ENCODE measurements at regions not wholly inside any gene's neighbourhood (a gene's known extent, or its start where the extent isn't known, plus 50 kb on each side); places are given as distances from the start of the nearest gene placed in this dataset.

- H3K36me3 ChIP-seq (ENCODE audit: insufficient read depth, low read length), result no peaks in the 10 kb centered on the region
- no peak overlapping the region for H3K4me2 ChIP-seq (ENCODE audit: insufficient read depth, low read length)
- H3K4me3 ChIP-seq (ENCODE audit: insufficient read depth, low read length), result no peak overlapping the region
- H3K79me2 ChIP-seq (ENCODE audit: insufficient read depth, low read length), result no peaks in the 10 kb centered on the region
- no peaks in the 10 kb centered on the region for H4K20me1 ChIP-seq (ENCODE audit: insufficient read depth, low read length)
- no peaks in the 10 kb centered on the region for H3K27me3 ChIP-seq (ENCODE audit: insufficient read depth, low read length)
- TF ChIP-seq, protein P1, sequence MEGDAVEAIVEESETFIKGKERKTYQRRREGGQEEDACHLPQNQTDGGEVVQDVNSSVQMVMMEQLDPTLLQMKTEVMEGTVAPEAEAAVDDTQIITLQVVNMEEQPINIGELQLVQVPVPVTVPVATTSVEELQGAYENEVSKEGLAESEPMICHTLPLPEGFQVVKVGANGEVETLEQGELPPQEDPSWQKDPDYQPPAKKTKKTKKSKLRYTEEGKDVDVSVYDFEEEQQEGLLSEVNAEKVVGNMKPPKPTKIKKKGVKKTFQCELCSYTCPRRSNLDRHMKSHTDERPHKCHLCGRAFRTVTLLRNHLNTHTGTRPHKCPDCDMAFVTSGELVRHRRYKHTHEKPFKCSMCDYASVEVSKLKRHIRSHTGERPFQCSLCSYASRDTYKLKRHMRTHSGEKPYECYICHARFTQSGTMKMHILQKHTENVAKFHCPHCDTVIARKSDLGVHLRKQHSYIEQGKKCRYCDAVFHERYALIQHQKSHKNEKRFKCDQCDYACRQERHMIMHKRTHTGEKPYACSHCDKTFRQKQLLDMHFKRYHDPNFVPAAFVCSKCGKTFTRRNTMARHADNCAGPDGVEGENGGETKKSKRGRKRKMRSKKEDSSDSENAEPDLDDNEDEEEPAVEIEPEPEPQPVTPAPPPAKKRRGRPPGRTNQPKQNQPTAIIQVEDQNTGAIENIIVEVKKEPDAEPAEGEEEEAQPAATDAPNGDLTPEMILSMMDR (IDR thresholded peaks at IDR 0.05; ENCODE audit: extremely low read depth, low read depth, low read length), result no peak
- DNase-seq (ENCODE audit: insufficient read length, low spot score, missing footprints), result no peak
- H3K27ac ChIP-seq (ENCODE audit: low read depth, low read length), result no peak overlapping the region
- H2AFZ ChIP-seq (ENCODE audit: low read length), result no peak overlapping the region
- H3K9me3 ChIP-seq (ENCODE audit: low read depth, low read length), result no peaks in the 10 kb centered on the region
- peaks cover 6% of the 10 kb centered on the region for H3K4me1 ChIP-seq (ENCODE audit: insufficient read depth, low read length)
Measured at GRCh38 chr2:42875880-42876279, 83.5 kb upstream of the HAAO start.

DNA sequence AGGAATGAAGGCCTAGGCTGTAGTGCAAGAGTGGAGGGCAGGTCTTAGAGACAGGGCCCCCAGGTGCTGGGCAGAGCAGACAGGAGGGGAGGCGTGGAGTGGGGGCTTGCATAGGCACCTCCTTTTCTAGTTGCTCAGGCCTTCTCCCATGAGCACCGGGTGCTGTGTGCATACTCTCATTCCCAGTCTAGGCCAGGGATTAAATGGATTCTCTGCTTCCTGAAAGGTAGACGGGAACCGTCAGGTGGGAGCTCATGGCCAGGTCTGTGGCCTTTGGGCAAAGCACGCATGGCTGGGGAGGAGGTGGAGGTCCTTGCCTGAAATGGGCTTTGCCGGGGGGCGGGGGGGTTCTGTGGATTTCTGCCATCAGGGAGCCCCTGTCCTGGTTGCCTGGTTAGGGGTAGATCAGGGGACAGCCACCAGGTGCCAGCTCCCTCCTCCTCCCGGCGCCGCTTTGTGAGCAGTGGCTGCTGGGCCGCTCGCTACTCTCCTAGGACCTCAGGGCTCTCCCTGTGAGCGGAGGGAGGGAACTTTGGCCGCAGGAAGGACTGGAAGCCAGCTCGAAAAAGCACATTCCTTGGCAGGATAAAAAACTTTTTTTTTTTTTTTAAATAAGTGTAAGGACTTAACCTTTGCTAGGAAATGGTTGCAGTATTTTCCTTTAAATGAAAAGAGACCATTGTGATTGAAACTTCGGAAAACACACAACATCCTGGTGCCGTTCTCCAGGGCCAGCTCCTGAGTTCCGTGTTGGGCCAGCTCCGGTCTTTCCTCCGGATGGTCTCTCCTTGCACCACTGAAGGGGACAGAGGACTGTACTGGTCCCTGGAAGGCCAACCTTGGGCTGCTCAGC is 82.8 kb upstream of the HAAO start:
- Histone ChIP-seq H3K36me3 (ENCODE audit: insufficient read depth, low read length) (no peaks in the 10 kb centered on the region), H4K20me1 (ENCODE audit: insufficient read depth, low read length) (no peaks in the 10 kb centered on the region), H3K4me2 (ENCODE audit: insufficient read depth, low read length) (no peak overlapping the region), H3K79me2 (ENCODE audit: insufficient read depth, low read length) (no peaks in the 10 kb centered on the region), H3K27ac (ENCODE audit: low read depth, low read length) (no peak overlapping the region), H3K27me3 (ENCODE audit: insufficient read depth, low read length) (no peaks in the 10 kb centered on the region), H3K4me3 (ENCODE audit: insufficient read depth, low read length) (no peak overlapping the region), H3K9me3 (ENCODE audit: low read depth, low read length) (no peaks in the 10 kb centered on the region), H2AFZ (ENCODE audit: low read length) (peak overlapping the region; percentile 29), H3K4me1 (ENCODE audit: insufficient read depth, low read length) (peaks cover 6% of the 10 kb centered on the region)
- no peak for DNase-seq (ENCODE audit: insufficient read length, low spot score, missing footprints)
- TF ChIP-seq, protein P1 (IDR thresholded peaks at IDR 0.05; ENCODE audit: extremely low read depth, low read depth, low read length), result no peak

GRCh38 chr2:42872721-42873120 is 80.3 kb upstream of the HAAO start:
- Histone ChIP-seq H3K79me2 (ENCODE audit: insufficient read depth, low read length) (no peaks in the 10 kb centered on the region), H3K9me3 (ENCODE audit: low read depth, low read length) (peaks cover 6% of the 10 kb centered on the region), H3K27me3 (ENCODE audit: insufficient read depth, low read length) (no peaks in the 10 kb centered on the region), H3K27ac (ENCODE audit: low read depth, low read length) (no peak overlapping the region), H3K36me3 (ENCODE audit: insufficient read depth, low read length) (no peaks in the 10 kb centered on the region), H3K4me1 (ENCODE audit: insufficient read depth, low read length) (no peaks in the 10 kb centered on the region), H3K4me3 (ENCODE audit: insufficient read depth, low read length) (no peak overlapping the region), H3K4me2 (ENCODE audit: insufficient read depth, low read length) (no peak overlapping the region), H2AFZ (ENCODE audit: low read length) (no peak overlapping the region), H4K20me1 (ENCODE audit: insufficient read depth, low read length) (no peaks in the 10 kb centered on the region)
- no peak for DNase-seq (ENCODE audit: insufficient read length, low spot score, missing footprints)
- TF ChIP-seq, protein P1 (IDR thresholded peaks at IDR 0.05; ENCODE audit: extremely low read depth, low read depth, low read length), result no peak

- TF ChIP-seq, protein P1 (IDR thresholded peaks at IDR 0.05; ENCODE audit: extremely low read depth, low read depth, low read length), result no peak
- no peaks in the 10 kb centered on the region for H4K20me1 ChIP-seq (ENCODE audit: insufficient read depth, low read length)
- peaks cover 6% of the 10 kb centered on the region for H3K9me3 ChIP-seq (ENCODE audit: low read depth, low read length)
- no peaks in the 10 kb centered on the region for H3K27me3 ChIP-seq (ENCODE audit: insufficient read depth, low read length)
- no peaks in the 10 kb centered on the region for H3K79me2 ChIP-seq (ENCODE audit: insufficient read depth, low read length)
- no peak overlapping the region for H3K4me3 ChIP-seq (ENCODE audit: insufficient read depth, low read length)
- no peak overlapping the region for H2AFZ ChIP-seq (ENCODE audit: low read length)
- no peak overlapping the region for H3K27ac ChIP-seq (ENCODE audit: low read depth, low read length)
- H3K4me2 ChIP-seq (ENCODE audit: insufficient read depth, low read length), result no peak overlapping the region
- H3K36me3 ChIP-seq (ENCODE audit: insufficient read depth, low read length), result no peaks in the 10 kb centered on the region
- no peaks in the 10 kb centered on the region for H3K4me1 ChIP-seq (ENCODE audit: insufficient read depth, low read length)
- no peak for DNase-seq (ENCODE audit: insufficient read length, low spot score, missing footprints)
Measured at GRCh38 chr2:42871372-42871771, 79.0 kb upstream of the HAAO start.

Data from osteoblast (primary cell).